ENCODE measurements at regions not wholly inside any gene's neighbourhood (a gene's known extent, or its start where the extent isn't known, plus 50 kb on each side); places are given as distances from the start of the nearest gene placed in this dataset.

DNA sequence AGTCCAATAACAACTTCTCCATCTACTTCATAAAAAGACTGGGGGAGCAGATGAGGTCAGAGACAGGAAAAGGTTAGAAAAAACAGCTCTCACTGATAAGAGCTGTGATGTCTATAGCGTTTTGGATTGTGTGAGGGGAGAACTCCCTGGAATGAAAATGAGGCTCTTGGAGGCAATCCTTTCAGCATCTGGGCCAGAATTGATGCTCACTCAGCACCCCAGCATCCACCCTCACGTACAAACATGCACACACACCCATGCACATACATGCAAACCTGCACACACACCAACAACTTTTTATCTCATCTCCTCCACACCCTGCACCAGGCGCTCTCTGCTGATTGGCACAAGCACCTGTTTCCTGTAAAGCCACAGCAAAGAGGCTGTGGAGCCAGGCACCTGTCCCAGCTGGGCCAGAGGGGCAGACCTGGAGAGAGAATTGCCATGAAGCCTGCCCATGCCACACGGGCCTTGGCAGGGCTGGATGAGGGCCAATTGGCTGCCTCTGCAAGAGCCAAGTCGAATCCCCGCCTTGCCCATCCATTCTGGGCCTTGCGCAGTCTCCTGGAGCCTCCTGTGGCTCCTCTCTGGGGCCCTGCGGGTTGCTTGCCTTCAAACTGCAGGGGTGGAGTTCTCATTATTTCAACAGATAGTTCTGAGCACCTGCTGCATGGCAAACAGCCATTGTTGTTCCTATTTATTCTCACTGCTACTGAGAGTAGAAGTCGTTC lies 53.1 kb downstream of the SYNE3 start:
- TF ChIP-seq, protein P1, sequence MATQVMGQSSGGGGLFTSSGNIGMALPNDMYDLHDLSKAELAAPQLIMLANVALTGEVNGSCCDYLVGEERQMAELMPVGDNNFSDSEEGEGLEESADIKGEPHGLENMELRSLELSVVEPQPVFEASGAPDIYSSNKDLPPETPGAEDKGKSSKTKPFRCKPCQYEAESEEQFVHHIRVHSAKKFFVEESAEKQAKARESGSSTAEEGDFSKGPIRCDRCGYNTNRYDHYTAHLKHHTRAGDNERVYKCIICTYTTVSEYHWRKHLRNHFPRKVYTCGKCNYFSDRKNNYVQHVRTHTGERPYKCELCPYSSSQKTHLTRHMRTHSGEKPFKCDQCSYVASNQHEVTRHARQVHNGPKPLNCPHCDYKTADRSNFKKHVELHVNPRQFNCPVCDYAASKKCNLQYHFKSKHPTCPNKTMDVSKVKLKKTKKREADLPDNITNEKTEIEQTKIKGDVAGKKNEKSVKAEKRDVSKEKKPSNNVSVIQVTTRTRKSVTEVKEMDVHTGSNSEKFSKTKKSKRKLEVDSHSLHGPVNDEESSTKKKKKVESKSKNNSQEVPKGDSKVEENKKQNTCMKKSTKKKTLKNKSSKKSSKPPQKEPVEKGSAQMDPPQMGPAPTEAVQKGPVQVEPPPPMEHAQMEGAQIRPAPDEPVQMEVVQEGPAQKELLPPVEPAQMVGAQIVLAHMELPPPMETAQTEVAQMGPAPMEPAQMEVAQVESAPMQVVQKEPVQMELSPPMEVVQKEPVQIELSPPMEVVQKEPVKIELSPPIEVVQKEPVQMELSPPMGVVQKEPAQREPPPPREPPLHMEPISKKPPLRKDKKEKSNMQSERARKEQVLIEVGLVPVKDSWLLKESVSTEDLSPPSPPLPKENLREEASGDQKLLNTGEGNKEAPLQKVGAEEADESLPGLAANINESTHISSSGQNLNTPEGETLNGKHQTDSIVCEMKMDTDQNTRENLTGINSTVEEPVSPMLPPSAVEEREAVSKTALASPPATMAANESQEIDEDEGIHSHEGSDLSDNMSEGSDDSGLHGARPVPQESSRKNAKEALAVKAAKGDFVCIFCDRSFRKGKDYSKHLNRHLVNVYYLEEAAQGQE (IDR thresholded peaks at IDR 0.05; ENCODE audit: low read depth): no peak

DNA sequence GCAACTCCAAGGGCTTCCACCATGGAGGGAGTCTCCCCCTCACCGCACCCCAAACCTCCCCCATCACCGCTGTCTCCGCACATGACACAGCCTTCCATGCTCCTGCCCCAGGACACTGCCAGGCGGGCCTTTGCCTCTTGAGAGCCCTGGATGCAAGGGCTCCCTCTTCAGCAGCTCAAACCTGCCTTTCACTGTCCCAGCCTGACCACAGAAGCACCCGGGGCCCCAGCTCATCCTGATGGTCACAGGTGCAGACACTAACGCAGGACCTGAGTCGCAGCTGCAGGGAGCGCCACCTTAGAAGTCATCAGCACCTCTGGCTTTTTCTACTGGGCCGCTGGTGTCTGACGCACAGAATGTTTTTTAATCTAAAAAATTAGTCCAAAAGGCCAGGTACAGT lies 54.0 kb downstream of the SYNE3 start:
- TF ChIP-seq CREB1 (IDR thresholded peaks at IDR 0.05; ENCODE audit: low read depth) (no peak), RAD21 (IDR thresholded peaks at IDR 0.05; ENCODE audit: low read depth) (no peak), FOXM1 (IDR thresholded peaks at IDR 0.05; ENCODE audit: borderline replicate concordance, low read depth) (no peak), ZBTB7A (IDR thresholded peaks at IDR 0.05; ENCODE audit: low read depth) (no peak), TEAD4 (IDR thresholded peaks at IDR 0.05) (no peak), TCF12 (IDR thresholded peaks at IDR 0.05; ENCODE audit: low read depth) (no peak), CEBPB (IDR thresholded peaks at IDR 0.05) (no peak), EGR1 (IDR thresholded peaks at IDR 0.05) (no peak), TAF1 (IDR thresholded peaks at IDR 0.05; ENCODE audit: low read depth) (no peak), YY1 (IDR thresholded peaks at IDR 0.05; ENCODE audit: low read depth) (no peak), EP300 (IDR thresholded peaks at IDR 0.05; ENCODE audit: borderline replicate concordance) (no peak), NFIC (IDR thresholded peaks at IDR 0.05) (no peak)
- TF ChIP-seq, protein P1 (IDR thresholded peaks at IDR 0.05; ENCODE audit: low read depth): no peak
- TF ChIP-seq, protein P2, sequence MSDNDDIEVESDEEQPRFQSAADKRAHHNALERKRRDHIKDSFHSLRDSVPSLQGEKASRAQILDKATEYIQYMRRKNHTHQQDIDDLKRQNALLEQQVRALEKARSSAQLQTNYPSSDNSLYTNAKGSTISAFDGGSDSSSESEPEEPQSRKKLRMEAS (IDR thresholded peaks at IDR 0.05): no peak
- TF ChIP-seq, protein P3, sequence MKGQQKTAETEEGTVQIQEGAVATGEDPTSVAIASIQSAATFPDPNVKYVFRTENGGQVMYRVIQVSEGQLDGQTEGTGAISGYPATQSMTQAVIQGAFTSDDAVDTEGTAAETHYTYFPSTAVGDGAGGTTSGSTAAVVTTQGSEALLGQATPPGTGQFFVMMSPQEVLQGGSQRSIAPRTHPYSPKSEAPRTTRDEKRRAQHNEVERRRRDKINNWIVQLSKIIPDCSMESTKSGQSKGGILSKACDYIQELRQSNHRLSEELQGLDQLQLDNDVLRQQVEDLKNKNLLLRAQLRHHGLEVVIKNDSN (IDR thresholded peaks at IDR 0.05): no peak

DNA sequence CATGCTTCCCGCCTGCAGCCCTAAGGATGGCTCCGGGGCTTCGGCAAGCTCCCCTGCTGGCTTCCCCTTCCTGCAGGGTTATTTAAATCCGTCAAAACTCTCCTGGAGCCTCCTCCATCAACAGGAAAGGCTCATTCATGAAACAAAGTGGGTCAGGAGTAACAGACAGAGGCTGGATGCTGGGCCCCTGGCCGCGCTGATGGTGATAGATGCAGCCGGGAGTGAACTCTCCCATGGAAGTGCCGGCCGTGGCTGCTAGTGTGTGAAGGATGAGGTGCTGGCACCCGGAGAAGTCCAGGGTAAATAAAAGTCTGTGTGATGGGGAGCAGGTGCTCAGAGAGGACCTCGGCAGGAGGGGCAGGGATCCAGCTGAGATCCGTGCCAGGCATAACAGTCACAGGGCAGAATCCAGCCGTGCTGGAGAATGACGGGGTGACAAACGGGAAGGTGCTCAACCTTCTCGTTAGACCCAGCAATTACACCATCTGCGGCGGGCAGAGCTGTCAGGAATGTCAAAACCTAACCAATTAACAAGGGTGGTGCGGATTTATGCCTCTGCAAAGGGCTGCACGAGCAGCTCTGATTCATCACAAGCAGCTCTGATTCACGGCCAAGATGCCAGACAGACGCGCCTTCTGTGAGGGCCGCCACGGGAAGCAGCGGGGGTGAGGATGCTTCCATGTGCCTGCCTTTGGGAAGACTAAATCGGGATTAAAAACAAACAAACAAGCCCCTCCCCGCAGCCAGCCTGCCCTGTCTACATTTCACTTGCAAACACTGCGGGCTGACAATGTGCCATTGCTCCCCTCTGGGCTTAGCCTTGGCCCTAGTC lies 55.6 kb downstream of the SYNE3 start:
- TF ChIP-seq EGR1 (IDR thresholded peaks at IDR 0.05) (no peak), EP300 (IDR thresholded peaks at IDR 0.05; ENCODE audit: borderline replicate concordance) (no peak), CREB1 (IDR thresholded peaks at IDR 0.05; ENCODE audit: low read depth) (no peak), FOXM1 (IDR thresholded peaks at IDR 0.05; ENCODE audit: borderline replicate concordance, low read depth) (no peak), ZBTB7A (IDR thresholded peaks at IDR 0.05; ENCODE audit: low read depth) (no peak), NFIC (IDR thresholded peaks at IDR 0.05) (no peak), YY1 (IDR thresholded peaks at IDR 0.05; ENCODE audit: low read depth) (no peak), CEBPB (IDR thresholded peaks at IDR 0.05) (no peak), TEAD4 (IDR thresholded peaks at IDR 0.05) (no peak)
- TF ChIP-seq, protein P3 (IDR thresholded peaks at IDR 0.05): no peak
- TF ChIP-seq, protein P2 (IDR thresholded peaks at IDR 0.05): no peak
- TF ChIP-seq, protein P1 (IDR thresholded peaks at IDR 0.05; ENCODE audit: low read depth): no peak

DNA sequence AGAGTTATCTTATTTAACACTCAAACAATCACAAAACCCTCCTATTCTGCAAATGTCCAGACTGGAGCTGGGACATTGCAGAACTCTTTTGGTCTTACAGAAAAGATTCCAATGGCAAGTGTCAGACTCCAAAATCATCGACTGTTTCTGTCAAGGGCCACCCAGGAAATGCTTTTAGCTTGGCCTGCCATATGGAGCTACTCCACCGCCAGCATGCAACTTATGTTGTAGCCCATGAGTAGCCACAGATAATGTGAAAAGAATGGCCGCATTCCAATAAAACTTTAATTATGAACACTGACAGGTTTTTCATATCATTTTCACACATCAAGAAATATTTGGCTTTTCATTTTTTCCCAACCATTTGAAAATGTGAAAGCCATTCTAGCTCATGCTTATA lies 57.5 kb downstream of the SYNE3 start:
- TF ChIP-seq RAD21 (IDR thresholded peaks at IDR 0.05; ENCODE audit: low read depth) (no peak), EGR1 (IDR thresholded peaks at IDR 0.05) (no peak), TCF12 (IDR thresholded peaks at IDR 0.05; ENCODE audit: low read depth) (no peak)
- TF ChIP-seq, protein P1 (IDR thresholded peaks at IDR 0.05; ENCODE audit: low read depth): no peak

Data from Ishikawa (cell line).